ENCODE measurements at regions not wholly inside any gene's neighbourhood (a gene's known extent, or its start where the extent isn't known, plus 50 kb on each side); places are given as distances from the start of the nearest gene placed in this dataset.

DNA sequence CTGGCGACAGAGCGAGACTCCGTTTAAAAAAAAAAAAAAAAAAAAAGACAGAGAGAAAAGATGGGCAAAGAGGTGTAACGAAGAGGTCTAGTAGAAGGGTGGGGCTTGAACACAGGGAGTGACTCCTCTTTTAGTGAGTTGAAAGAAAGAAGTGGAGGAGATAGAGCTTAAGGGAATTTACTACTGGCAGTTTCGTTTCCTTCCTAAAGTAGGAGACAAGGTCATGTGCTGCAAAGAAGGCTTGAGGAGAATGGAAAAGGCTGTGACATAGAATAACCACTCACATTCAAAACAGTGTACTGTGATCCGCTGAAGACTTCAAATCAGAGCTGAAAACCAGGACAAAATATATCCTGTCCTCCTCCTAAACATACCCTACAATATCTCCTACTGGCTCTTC, 63.8 kb upstream of the EIF2S2 start:
- no peak for DNase-seq (ENCODE audit: extremely low read depth, low read depth)
- TF ChIP-seq, protein P1, sequence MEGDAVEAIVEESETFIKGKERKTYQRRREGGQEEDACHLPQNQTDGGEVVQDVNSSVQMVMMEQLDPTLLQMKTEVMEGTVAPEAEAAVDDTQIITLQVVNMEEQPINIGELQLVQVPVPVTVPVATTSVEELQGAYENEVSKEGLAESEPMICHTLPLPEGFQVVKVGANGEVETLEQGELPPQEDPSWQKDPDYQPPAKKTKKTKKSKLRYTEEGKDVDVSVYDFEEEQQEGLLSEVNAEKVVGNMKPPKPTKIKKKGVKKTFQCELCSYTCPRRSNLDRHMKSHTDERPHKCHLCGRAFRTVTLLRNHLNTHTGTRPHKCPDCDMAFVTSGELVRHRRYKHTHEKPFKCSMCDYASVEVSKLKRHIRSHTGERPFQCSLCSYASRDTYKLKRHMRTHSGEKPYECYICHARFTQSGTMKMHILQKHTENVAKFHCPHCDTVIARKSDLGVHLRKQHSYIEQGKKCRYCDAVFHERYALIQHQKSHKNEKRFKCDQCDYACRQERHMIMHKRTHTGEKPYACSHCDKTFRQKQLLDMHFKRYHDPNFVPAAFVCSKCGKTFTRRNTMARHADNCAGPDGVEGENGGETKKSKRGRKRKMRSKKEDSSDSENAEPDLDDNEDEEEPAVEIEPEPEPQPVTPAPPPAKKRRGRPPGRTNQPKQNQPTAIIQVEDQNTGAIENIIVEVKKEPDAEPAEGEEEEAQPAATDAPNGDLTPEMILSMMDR (IDR thresholded peaks at IDR 0.05; ENCODE audit: low read depth, low read length, missing control alignments) = no peak
- H3K4me3 ChIP-seq (replicated peaks; ENCODE audit: low read depth, low read length) = no peak overlapping the region

DNA sequence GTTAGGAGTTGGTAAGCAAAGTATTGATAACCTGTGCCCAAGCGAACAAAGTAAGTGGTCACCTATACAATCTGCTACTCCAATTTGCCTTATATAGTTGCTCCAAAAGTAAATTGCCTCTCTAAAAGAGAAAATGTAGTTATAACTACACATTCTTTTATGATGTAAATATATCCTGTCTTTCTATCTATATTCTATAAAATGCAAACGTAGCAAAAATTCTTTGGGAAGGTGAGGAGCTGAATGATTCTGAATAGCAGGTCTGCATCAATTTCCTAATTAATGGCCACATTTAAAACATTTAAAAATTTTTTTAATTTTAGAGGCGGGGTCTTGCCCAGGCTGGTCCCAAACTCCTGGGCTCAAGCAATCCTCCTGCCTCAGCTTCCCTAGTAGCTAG, 64.2 kb upstream of the ASIP start:
- DNase-seq (ENCODE audit: extremely low read depth, low read depth) = no peak
- no peak overlapping the region for H3K4me3 ChIP-seq (replicated peaks; ENCODE audit: low read depth, low read length)
- TF ChIP-seq, protein P1 (IDR thresholded peaks at IDR 0.05; ENCODE audit: low read depth, low read length, missing control alignments) = no peak

DNA sequence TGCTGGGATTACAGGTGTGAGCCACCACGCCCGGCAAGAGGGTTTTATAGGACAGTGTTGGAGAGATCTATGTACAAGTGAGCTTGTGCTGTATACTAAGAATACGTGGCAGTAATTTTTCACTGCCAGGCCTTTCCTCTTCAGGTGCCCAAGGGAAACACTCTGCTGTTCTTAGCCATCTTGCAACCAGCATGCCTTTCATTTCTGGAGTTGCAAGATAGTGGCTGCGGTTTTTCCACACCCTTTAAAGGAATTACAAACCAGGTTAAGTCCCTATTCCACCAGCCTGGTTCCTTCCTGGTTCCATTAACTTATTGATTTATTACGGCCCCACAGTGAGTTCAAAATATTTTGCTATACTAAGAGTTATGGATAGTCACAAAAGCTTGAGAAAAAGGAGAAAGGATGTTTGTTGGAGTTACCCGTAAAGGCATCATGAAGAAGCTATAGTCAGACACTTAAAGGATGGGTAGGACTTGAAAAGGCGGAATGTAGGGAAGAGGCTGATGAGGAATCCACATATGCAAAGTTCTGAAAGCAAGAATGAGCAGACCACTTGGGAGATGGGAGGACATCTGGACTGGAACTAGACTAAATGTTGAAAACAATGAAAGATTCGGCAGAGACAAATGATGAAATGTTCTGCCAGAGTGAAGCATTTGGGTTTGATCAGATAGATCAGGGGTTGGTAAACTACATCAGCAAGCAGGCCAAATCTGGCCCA, 61.4 kb upstream of the ASIP start:
- no peak overlapping the region for H3K4me3 ChIP-seq (replicated peaks; ENCODE audit: low read depth, low read length)
- TF ChIP-seq, protein P1 (IDR thresholded peaks at IDR 0.05; ENCODE audit: low read depth, low read length, missing control alignments) = no peak
- no peak for DNase-seq (ENCODE audit: extremely low read depth, low read depth)

DNA sequence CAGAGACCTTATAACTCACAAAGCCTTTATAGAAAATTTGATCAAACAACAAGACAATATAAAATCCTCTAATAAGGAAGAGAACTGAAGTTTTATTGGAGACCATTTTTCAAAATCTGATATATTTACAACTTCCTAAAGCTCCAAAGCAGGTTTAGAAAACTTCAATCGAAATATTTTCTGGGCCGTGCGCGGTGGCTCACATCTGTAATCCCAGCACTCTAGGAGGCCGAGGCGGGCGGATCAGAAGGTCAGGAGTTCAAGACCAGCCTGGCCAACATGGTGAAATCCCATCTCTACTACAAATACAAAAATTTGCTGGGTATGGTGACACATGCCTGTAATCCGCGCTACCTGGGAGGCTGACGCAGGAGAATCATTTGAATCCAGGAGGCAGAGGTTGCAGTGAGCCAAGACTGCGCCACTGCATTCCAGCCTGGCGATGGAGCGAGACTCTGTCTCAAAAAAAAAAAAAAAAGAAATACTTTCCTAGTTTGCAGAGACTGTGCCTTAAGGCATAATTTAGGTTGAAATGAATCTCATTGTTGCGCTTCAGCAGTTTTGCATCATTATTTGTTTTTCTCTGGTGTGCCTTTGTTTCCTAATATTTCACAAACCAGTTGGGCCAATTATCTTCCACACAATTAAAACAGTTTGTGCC, 60.6 kb upstream of the ASIP start:
- no peak for DNase-seq (ENCODE audit: extremely low read depth, low read depth)
- TF ChIP-seq, protein P1 (IDR thresholded peaks at IDR 0.05; ENCODE audit: low read depth, low read length, missing control alignments) = no peak
- no peak overlapping the region for H3K4me3 ChIP-seq (replicated peaks; ENCODE audit: low read depth, low read length)

DNA sequence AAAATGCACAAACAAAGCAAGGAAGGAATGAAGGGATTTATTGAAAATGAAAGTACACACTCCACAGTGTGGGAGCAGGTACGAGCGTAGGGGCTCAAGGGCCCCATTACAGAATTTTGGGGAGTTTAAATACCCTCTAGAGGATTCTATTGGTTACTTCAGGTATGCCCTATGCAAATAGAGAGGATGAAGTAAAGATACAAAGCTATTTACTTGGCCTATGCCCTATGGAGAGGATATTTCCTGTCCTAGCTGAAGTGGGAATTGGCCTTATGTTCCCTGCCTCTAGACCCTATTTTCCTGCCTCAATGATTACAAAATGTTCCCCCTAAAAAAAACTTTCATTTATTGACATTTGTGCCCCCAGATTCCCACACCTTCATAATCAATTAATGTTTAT, 59.7 kb upstream of the ASIP start:
- H3K4me3 ChIP-seq (replicated peaks; ENCODE audit: low read depth, low read length) = no peak overlapping the region
- TF ChIP-seq, protein P1 (IDR thresholded peaks at IDR 0.05; ENCODE audit: low read depth, low read length, missing control alignments) = no peak
- no peak for DNase-seq (ENCODE audit: extremely low read depth, low read depth)

DNA sequence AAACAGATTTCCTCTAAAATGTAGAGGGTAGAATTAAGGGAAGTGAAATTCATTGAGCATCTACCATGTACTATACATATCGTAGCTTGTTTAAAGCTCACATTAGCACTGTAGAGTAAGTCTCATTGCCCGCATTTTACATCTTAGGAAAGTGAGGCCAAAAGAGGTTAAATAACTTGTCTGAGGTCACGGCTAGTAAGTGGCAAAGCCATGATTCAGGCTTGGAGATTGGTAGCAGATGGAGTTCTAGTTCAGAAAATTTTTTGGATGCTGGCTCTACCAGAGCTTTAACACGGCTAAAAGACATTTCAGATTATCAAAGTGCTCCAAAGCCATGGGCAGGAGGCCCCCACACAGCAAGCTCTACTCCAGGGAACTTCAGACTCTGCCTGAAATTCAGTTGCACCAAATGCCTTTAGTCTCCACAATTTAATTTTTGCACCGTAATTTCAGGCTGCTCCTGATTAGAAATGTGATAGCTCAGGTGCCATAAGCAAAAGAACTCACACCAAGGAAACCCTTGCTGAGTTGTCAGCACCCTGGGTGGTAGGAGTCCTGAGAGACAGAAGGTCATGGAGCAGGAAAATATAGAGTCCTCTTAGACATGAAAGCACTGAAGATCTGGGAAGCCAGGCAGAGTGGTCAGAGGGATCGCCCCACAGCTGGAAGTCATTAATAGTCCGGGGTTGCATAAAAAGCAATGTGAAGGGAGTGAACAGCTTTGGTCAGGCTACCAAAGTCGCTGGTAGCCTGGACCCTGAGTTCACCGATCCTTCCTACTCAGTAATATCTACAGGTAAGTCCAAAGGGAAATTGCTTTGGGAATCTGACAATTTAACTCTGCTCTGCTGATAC, 55.2 kb upstream of the ASIP start:
- no peak for DNase-seq (ENCODE audit: extremely low read depth, low read depth)

More for the DNA sequence above, 55.2 kb upstream of the ASIP start:
- H3K4me3 ChIP-seq (replicated peaks; ENCODE audit: low read depth, low read length) = no peak overlapping the region
- TF ChIP-seq, protein P1 (IDR thresholded peaks at IDR 0.05; ENCODE audit: low read depth, low read length, missing control alignments) = no peak
